Brain microvascular endothelial cell (primary cell): ENCODE measurements at regions not wholly inside any gene's neighbourhood (a gene's known extent, or its start where the extent isn't known, plus 50 kb on each side); places are given as distances from the start of the nearest gene placed in this dataset.

ENCODE experiments used
- DNase-seq: peaks from one replicate; pipeline ENCODE4 v3.0.0-alpha.2; 2020
- H3K27ac ChIP-seq: fragments of 250-450 bp; sonication (Bioruptor Pico); 2 replicates; pipeline ENCODE4 v1.5.1; 2020; ENCODE audit warnings: mild to moderate bottlenecking, moderate library complexity
- H3K27me3 ChIP-seq: fragments of 250-450 bp; sonication (Bioruptor Pico); replicated peaks from 2 replicates; pipeline ENCODE4 v1.5.1; 2020; ENCODE audit warnings: mild to moderate bottlenecking
- H3K36me3 ChIP-seq: fragments of 250-450 bp; sonication (Bioruptor Pico); replicated peaks from 2 replicates; pipeline ENCODE4 v1.5.1; 2020; ENCODE audit warnings: mild to moderate bottlenecking
- H3K4me3 ChIP-seq: 2 replicates; pipeline ENCODE4 v1.5.1; 2011; ENCODE audit warnings: low read depth, mild to moderate bottlenecking, control low read depth, low read length, moderate library complexity
- CTCF ChIP-seq: IDR thresholded peaks from 2 replicates; pipeline ENCODE4 v1.5.1; 2011; ENCODE audit warnings: low read depth, mild to moderate bottlenecking, moderate library complexity, low read length, control low read depth, inconsistent platforms; ENCODE audit errors: missing control alignments
- in situ Hi-C: cut with HindIII; loops from 2 replicates; pipeline ENCODE4 v1.10.0; 2017; ENCODE audit warnings: low sequenced_read_pairs, low pct_ligation_motif_present

GRCh38 chr14:98082833-98083232 lies 1189.2 kb downstream of the BCL11B start:
- Histone ChIP-seq H3K27ac (no peak overlapping the region), H3K27me3 (no peaks in the 10 kb centered on the region), H3K4me3 (no peak overlapping the region), H3K36me3 (no peaks in the 10 kb centered on the region)
- TF ChIP-seq CTCF, result no peak
- DNase-seq, result no peak
- in situ Hi-C loops, result no loop called here

GRCh38 chr14:98085751-98086150 lies 1186.2 kb downstream of the BCL11B start:
- H3K27me3 ChIP-seq, result no peaks in the 10 kb centered on the region
- in situ Hi-C loops, result no loop called here
- H3K36me3 ChIP-seq, result no peaks in the 10 kb centered on the region
- TF ChIP-seq CTCF, result no peak
- no peak overlapping the region for H3K4me3 ChIP-seq
- H3K27ac ChIP-seq, result no peak overlapping the region
- no peak for DNase-seq

- in situ Hi-C loops, result no loop called here
- TF ChIP-seq CTCF, result no peak
- no peak overlapping the region for H3K27ac ChIP-seq
- H3K27me3 ChIP-seq, result no peaks in the 10 kb centered on the region
- no peak for DNase-seq
- no peaks in the 10 kb centered on the region for H3K36me3 ChIP-seq
- no peak overlapping the region for H3K4me3 ChIP-seq
These were observed 1178.9 kb downstream of the BCL11B start for GRCh38 chr14:98093111-98093510.

GRCh38 chr14:98099527-98099926 lies 1172.5 kb downstream of the BCL11B start:
- H3K27me3 ChIP-seq, result no peaks in the 10 kb centered on the region
- no peak for TF ChIP-seq CTCF
- no peaks in the 10 kb centered on the region for H3K36me3 ChIP-seq
- no peak for DNase-seq
- no peak overlapping the region for H3K4me3 ChIP-seq
- no peak overlapping the region for H3K27ac ChIP-seq
- in situ Hi-C loops, result no loop called here

GRCh38 chr14:98101323-98101722 lies 1170.7 kb downstream of the BCL11B start:
- Histone ChIP-seq H3K36me3 (no peaks in the 10 kb centered on the region), H3K4me3 (no peak overlapping the region), H3K27me3 (no peaks in the 10 kb centered on the region), H3K27ac (no peak overlapping the region)
- DNase-seq, result no peak
- in situ Hi-C loops, result no loop called here
- TF ChIP-seq CTCF, result no peak

- Histone ChIP-seq H3K27me3 (no peaks in the 10 kb centered on the region), H3K36me3 (no peaks in the 10 kb centered on the region), H3K4me3 (no peak overlapping the region), H3K27ac (no peak overlapping the region)
- no peak for TF ChIP-seq CTCF
- in situ Hi-C loops, result no loop called here
- no peak for DNase-seq
These were observed 1168.3 kb downstream of the BCL11B start for GRCh38 chr14:98103705-98104104.
